ENCODE measurements at regions not wholly inside any gene's neighbourhood (a gene's known extent, or its start where the extent isn't known, plus 50 kb on each side); places are given as distances from the start of the nearest gene placed in this dataset.

DNA sequence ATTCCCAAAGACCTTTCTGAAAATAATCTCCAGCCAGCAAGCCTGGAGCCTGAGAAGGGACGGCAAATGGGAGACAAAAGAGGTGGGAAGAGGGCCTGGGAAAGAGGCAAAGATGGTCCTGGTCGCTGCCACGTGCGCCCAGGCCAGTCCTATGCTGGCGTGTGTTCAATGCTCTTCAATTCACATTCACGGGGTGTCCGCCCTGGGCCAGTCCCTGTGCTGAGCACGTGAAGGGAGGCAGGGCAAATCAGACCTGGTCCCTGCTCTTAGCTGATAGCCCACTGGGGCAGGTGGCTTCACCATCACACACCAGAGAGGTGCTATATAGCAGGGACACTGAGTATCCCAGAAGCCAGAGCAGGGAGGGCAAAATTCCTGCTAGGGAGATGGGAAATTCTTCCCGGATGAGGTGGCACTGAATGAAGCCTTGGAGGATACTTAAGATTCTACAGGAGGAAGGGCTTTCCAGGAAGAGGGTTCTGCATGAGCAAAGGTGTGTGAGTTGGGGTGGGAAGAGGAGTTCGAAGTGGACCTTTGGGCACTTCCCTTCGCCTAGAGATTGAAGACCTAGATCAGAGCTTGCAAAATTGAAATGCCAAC is 148.2 kb downstream of the CHST1 start:
- DNase-seq: no peak

DNA sequence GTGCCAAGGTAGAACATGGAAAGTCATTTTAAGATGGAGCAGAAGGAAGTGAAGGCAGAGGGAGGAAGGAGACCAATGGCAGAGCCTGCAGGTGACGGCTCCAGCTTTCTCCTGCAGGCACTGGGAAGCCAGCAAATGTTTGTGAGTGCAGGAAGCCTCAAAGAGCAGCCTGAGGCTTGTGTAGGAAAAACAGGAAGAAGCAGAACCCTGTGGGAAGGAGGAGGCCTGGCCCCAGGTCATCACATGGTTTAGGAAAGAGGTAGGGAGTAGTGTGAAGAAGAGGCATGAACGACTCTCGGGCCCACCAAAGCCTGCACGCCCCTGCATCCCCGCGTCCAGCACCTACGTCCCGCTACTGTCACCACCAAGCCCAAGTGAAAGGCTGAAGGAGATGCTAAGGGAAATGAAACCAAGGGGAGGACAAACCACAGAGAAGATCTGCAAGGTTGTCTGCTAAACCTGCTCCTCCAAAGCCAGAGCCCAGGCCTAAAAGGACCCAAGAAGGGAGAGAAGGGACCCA is 151.5 kb downstream of the CHST1 start:
- DNase-seq: peak; percentile 26

DNA sequence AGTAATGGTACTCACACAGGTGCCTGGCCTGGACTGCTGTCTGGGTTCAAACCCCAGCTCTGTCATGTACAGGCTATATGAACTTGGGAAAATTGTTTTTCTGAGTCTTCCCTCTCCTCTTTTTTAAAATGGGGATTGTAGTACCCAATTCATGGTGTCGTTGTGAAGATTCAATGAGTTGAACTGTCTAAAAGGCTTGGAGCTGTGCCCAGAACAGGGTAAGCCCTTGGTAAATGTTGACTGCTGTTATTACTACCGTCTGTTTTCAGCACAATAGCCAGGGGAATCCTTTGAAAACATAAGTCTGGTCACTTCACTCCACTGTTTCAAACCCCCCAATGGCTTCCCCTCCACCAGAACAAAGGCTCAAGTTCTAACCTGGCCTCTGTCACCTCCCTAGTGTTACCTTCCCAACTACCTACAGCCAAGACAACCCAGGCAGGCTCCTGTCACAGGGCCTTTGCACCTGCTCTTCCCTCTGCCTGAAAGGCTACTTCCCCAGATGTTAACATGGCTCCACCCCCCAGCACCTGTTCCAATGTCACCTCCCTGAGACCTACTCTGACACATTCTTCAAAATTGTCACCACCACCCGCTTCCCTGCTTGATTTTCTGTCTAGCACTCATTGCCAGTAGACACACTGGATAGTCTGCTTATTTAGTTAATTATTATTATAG is 152.8 kb downstream of the CHST1 start:
- no peak for DNase-seq

DNA sequence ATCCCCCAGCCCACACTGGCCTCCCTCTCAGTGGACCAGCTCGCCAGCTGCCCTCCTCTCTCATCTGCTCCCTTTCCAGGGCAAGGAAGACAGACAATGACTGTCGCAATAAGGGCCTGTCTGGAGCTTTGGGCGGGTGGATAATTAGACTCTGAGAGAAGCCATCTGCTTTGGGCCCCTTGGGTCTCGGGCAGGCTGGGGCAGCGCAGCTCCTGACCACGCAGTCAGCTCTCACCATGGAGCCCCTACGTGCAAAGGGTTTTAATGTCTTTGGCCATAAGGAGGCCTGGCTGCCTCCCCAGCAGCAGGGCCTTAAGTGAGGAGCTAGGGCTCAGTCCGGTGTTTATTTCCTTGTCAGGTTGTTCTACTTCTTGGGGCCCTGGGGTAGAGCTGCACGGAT is 153.9 kb downstream of the CHST1 start:
- no peak for DNase-seq

DNA sequence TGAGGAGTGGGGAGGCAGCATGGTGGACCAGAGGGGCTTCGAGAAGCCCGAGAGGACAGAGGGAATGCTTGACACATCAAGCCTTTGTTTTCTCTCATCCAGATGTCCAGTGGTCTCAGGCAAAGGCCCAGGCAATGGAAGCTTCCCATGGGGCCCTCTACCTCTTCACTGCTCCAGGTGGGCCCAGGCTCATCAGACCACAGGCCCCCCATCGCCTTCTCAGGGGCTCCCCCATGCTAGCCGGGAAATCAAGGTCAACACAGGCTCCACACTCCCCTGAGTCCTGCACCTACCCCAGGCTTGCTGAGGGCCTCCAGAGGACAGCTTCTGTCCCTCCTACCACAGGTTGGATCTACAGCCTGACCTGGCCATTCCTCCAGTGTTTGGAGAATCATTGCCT is 157.5 kb downstream of the CHST1 start:
- DNase-seq: no peak

DNA sequence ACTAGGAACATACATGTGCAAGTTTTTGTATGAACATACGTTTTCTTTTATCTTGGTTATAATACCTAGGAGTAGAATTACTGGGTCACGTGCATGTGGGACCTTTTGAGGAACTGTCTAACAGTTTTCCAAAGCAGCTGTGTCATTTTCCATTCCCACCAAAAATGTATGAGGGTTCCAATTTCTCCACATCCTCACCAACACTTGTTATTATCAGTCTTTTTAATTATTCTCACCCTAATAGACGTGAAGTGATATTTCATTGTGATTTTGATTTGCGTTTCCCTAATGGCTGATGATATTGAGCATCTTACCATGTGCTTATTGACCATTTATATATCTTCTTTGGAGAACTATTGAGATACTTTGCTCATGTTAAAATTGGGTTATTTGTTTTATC is 162.1 kb downstream of the CHST1 start:
- DNase-seq: no peak

DNA sequence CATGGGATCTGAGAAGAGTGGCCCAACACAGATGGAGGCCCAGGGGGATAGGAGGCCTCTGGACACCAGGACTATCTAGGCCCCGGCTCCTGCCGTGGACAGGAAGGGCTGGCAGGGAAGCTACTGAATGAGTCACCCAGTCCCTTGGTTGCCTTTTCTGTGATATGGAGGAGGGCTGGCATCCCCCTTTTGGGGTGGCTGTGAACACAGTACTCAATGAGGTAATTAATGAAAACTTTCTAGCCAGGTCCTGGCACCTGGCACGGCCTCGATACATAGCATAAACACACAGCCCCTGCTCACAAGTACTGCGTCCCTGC is 163.2 kb downstream of the CHST1 start:
- DNase-seq: no peak

DNA sequence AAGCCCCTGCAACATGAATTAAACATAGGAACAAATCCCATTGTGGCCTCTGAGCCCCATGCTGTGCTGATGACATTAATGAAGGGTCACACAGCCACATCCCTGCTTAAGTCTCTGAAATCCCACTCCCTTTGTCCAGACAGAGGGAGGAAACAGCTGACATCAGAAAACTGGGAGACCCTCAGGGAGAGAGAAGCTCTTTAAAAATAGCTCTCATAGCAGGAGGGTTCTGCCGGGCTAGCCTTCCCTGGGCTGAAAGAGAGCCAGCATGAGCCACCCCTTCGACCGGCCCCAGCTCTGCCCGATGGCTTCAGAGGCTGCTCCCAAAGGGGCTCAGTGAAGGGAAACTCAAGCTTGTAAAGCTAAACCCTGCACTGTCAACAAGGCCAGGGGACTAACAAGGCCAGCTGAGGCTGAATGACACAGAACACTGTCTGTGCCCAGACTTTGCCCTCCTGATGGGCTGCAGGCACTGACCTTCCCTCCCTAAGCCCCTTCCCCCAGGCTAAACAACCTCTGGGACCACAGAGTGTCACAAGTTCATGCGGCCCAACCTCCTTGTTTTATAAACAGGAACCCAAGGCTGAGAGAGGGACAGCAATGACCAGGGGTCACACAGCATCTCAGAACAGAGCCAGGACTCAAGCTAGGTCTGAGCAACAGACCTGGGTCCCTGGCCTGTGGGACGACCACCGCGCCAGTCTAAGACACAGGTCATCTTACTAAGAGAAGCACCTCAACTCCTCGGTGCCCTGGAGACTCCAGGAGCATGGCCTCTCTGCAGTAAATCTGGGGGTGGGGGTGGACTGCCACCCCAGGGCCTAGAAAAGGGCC is 163.8 kb downstream of the CHST1 start:
- DNase-seq: no peak

DNA sequence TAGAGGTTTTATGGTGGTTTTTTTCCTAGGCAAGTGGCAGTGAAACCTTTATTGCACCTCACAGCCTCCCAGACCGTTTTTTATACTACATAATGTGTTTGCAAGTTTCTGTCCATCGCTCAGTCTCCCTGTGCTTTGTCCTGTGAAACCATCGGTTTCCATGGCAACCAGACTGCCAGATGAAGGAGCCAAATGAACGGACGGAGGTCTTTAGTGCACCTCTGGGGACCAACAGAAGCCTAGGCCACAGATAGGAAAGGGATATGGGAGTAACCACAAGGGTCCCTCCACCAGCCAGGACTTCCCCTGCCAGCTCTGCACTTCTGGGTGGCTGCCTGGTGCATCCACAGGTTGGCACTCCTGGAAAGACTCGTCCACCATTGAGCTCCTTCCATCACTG is 165.0 kb downstream of the CHST1 start:
- DNase-seq: no peak

DNA sequence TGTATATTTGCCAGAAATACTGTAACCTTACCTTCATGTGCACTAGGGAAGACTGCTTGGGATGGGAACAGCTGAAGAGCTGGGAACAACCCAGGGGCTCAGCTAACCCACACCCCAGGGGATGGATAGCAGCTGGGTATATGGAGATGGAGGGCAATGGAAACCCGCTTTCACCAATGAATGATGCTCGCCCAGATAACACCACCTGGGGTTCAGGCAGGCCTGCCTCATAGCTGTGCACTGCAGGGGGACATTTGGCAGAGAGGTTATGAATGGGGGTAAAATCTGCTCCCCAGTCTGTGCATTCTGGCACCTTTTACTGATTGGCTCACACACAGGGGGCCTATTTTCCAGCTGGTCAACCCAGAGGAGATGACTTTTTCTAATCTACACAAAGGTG is 170.7 kb downstream of the CHST1 start:
- DNase-seq: no peak

DNA sequence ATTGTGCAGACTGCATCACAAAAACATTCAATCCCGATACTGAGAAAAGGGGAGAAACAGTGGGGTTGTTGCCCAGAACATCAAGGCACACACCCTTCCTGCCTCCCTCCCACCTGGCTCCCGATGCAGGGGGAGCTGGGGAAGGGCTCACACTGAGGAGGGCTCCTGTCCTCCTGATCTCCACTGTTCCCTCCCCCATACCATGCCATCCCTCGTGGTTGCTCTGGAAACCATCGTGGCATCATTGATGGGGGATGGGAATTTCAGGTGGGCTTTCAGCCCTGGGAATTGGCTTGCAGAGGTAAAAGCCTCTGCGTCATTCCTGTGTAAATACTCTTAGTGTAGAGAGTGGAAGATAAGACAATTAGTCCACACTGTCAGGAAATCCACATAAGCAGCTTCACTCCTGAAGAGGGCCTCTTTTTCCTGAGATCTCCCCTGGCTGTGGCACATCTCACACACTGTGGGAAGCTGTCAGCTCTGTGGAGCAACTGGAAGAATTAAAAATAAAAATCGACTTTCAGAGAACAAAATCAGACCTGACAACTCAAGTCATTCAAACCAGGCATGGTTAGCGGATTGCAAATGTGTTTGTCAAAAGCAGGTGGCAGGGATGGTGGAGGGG is 176.0 kb downstream of the CHST1 start:
- DNase-seq: no peak

DNA sequence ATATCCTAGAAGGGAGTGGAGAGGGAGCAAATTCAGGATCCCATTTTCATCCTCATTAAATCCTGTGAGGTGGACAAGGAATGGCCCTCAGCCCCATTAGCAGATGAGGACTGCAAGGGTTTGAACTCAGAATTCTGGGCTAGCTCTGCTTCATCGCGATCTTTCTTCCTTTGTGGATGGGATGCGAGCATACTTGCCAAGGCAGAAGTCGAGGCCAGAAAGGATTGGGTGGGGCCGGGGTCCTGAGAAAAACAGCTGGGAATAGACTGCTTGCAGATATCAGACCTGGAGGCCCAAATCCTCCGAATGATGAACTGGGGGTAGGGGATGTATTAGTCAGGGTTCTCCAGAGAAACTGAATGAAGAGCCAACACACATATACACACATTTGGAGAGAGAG is 179.0 kb downstream of the CHST1 start:
- DNase-seq: no peak

DNA sequence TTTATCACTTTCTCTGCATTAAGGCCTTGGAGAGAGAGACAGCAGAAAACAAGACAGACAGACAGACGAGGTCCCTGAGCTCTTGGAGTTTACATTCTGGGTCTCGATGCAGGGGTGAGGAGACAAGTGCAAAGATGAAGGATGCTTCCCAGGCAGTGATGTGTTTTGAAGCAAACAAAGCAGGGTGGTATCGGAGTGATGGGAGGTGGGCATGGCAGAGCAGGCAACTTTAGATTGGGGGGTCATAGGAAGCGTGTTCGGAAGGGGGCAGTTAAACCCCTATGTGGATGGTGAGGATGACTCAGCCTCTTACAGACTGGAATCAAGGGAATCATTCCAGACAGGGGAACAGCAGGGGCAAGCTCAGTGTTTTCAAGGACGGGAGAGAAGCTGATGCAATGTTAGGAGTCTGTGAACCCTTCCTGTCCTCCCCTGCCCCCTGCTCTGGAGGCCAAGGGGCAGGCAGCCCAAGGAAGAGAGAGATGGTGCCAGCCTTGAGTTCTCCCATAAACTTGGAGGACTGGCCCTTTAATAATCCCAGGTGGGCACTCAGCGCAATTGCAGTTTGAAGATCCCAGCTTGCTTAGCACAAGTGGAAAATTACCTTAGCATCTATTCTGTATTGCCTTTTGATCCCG is 180.2 kb downstream of the CHST1 start:
- no peak for DNase-seq

DNA sequence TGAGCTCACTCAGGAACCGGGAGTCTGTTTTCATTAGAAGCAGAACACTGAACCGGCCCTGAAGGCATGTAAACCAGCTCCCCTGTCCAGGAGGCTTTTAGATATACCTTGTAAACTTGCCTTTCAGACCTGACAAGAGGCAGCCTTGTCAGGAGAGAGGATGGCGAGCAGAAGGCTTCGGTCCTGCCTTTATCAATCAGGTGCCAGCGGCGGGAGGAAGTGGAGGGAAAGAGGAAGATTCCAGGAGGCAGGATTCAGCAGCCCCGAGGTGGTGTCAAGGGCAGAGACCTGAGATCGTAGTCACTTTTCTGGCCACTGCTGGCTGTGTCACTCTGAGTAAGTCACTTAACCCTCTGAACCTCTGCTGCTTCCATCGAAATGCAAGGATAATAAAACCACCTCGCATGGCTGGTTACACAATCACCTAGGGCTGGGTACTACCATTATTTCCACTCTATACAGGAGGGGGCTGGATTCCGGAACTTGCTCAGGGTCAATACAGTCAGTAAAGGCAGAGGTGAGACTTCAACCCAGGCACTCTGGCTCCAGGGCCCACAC is 181.0 kb downstream of the CHST1 start:
- DNase-seq: no peak

DNA sequence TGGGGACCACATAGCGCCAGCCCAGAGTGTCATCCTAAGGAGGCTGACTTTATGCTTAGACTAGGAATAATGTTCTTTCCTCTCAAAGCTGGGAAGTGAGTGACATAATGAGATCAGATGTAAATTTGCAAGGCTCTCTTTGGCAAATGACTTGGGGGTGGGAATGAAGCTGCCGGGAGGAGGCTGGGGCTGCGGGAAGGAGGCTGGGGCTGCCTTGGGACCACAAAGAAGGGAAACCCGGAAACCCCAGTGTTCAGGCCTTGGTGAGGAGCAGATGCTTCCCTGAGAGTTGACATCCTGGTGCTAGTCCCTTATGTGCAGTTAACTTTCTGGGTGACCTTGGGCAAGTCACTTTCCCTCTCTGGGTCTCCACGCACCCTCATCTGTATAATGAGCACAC is 182.0 kb downstream of the CHST1 start:
- no peak for DNase-seq

DNA sequence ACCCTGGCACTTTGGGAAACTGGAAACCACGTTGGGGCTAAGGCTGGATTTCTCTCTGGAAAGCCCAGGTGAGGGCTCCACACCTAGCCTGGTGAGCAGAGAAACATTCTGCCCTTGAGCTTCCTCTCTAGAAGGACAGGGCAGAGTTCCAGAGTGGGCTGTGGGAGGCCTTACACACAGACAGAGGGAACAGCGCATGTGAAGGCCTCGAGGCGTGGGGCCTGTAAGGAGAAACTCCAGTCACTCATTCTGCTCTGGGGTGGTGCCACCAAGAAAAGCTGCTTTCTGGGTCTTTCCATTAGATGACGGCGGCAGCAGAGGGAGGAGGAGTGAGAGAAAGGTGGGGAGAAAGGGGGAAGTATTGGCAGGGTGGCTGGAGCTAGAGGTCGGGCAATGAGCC is 183.1 kb downstream of the CHST1 start:
- DNase-seq: no peak

DNA sequence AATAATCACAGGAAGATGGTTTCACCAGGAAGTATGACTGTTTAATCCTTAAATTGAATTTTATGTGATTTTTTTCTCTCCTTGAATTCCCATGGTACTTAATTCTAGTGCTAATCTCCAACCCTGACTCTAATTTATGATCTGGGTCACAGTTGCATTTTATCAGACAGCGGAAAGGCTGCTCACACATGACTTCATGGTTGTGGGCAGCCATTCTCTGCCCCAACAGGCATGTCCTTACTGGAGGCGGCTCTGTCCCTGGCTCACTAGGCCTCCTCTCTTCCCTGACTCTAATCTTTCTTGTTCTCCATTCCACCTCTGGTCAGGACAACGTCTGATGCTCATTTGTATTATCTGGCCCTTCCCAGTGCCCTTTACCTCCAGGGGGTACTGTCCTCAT is 184.4 kb downstream of the CHST1 start:
- DNase-seq: no peak

DNA sequence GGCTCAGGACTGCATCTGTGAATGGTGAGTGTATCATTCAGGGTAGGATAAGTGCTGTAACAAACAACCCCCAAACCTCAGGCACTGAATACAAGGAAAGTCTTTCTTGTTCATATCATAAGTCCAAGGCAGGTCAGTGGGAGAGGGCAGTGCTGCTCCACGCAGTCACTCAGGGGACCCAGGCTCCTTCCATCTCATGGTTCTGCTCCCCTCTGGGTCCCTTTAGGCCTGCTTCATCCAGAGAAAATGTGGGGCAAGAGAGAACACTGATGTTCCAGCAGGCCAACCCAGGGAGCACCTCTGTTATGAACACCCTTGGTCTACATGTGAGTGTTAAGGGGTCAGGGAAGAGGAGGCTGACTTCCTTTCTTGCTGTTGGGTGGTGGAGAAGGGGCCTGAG is 187.8 kb downstream of the CHST1 start:
- DNase-seq: no peak

DNA sequence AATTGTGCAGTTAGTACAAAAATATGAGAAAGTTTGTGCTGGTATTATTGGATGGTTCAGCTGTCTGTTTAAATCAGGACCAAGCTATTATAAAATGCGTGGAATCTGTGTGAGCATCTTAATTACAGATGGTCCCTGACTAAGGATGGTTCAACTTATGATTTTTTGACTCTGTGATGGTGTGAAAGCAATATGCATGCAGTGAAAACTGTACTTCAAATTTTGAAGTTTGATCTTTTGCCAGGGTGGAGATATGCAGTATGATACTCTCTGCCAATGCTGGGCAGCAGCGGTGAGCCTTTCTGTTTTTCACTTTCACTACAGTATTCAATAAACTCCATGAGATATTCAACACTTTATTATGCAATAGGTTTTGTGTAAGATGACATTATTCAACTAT is 189.3 kb downstream of the CHST1 start:
- no peak for DNase-seq

DNA sequence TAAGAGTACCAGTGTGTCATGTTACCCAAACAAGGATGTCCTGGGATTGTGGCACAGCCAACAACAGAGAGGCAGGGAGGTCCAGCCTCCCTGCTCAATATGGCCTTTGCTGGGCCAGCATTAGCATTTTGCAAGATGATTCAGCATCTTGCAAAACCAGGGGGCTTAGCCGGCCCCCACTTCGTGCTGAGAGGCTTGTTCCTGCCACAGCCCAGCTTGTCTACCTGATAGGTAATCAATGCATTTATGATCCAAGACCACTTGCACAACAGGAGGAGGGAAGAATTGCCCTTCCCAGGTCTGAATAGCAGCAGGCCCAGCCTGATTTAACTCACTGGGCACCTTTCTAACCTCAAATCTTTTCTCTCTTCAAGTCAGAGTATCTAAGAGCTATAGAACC is 189.0 kb upstream of the SYT13 start:
- no peak for DNase-seq

DNA sequence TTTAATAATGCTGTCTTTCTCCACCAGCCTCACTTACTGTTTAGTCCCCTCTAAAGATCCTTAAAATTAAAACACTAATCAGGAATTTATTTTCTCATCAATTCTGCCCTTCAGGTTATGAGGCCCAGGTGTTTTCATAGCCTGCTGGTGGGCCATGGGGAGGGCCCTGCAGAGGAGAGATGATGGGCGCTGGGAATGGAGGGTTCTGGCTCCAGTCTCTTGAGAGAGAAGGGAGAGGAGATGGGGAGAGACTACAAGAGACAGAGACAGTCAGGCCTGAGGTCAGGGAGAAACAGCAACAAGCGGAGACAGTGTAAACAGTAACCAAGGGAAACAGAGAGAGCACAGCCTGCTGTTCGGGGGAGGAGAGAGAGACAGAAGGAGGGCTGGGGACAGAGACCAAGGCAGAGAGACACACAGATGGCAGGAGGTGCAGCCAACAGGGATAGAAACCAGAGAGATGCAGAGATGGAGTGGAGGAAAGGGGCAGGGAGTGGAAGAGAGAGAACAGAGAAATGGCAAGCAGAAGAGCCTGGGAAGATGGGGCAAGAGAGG is 187.3 kb upstream of the SYT13 start:
- no peak for DNase-seq

DNA sequence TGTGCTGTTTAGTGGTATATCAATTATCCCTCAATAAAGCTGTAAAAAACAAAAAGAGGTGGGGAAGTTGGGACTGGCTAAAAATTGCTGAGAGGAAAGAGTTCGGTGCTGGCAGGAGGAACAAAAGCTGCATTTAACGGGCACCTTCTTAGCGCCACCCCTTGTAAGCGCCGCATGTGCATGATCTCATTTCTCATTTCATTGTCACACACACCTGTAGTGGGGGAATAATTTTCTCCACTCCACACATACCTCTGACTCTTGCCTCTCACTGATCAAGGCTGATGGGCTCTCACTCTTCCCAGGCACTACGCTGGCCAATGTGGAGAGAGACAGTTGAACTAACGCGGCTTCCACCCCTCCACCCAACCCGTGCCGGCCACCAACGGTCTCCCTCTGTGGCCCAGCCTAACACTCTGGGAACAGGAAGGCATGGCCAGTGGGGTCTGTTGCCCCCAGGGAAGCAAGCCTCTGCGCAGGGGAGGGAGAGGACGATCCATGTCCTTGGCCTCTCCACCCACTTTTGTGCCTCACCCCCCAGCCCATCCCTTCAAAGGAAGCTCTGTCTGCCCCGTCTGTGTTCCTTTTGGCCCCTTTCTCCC is 186.7 kb upstream of the SYT13 start:
- DNase-seq: no peak

Data from GDM1 (cell line).